Neural cell (in vitro differentiated cells): ENCODE measurements at regions not wholly inside any gene's neighbourhood (a gene's known extent, or its start where the extent isn't known, plus 50 kb on each side); places are given as distances from the start of the nearest gene placed in this dataset.

Source experiments
- H2AFZ ChIP-seq: fragments of 200-600, 300-800 bp; sonication (generic), shearing (Covaris generic); 2 replicates; pipeline ENCODE4 v1.6.0; 2014; ENCODE audit warnings: low read depth, mild to moderate bottlenecking, antibody characterized with exemption, low read length, moderate library complexity
- H3F3A ChIP-seq: fragments of 200-600 bp; shearing (Covaris generic); 2 replicates; pipeline ENCODE4 v1.6.1; 2016; ENCODE audit warnings: mild to moderate bottlenecking, moderate library complexity, mixed read lengths, antibody characterized with exemption, low read length; ENCODE audit not compliant: insufficient read depth, poor library complexity, severe bottlenecking
- H3K27ac ChIP-seq: fragments of 200-600, 300-800 bp; sonication (generic), shearing (Covaris generic); 2 replicates; pipeline ENCODE4 v1.5.1; 2014; ENCODE audit warnings: mild to moderate bottlenecking, low read length, moderate library complexity
- H3K27me3 ChIP-seq: fragments of 300-800, 200-600 bp; sonication (generic), shearing (Covaris generic); 2 replicates; pipeline ENCODE4 v1.6.0; 2014; ENCODE audit warnings: mild to moderate bottlenecking, low read depth, low read length, moderate library complexity; ENCODE audit not compliant: insufficient read depth
- H3K36me3 ChIP-seq: fragments of 300-800, 200-600 bp; sonication (generic), shearing (Covaris generic); 2 replicates; pipeline ENCODE4 v1.5.1; 2014; ENCODE audit warnings: mild to moderate bottlenecking, antibody characterized with exemption, low read length, moderate library complexity; ENCODE audit not compliant: insufficient read depth
- H3K4me2 ChIP-seq: fragments of 300-800, 200-600 bp; sonication (generic), shearing (Covaris generic); 2 replicates; pipeline ENCODE4 v1.6.0; 2014; ENCODE audit warnings: mild to moderate bottlenecking, low read length
- H3K4me3 ChIP-seq: fragments of 300-800, 200-600 bp; sonication (generic), shearing (Covaris generic); 2 replicates; pipeline ENCODE4 v1.5.1; 2014; ENCODE audit warnings: mild to moderate bottlenecking, low read length, moderate library complexity
- H3K79me2 ChIP-seq: fragments of 200-600 bp; shearing (Covaris generic); replicated peaks from 2 replicates; pipeline ENCODE4 v1.6.0; 2014; ENCODE audit warnings: mild to moderate bottlenecking, low read length, moderate library complexity; ENCODE audit not compliant: insufficient read depth
- H3K9ac ChIP-seq: fragments of 300-800, 200-600 bp; sonication (generic), shearing (Covaris generic); 2 replicates; pipeline ENCODE4 v1.6.1; 2016; ENCODE audit warnings: mild to moderate bottlenecking, low read length, mixed read lengths
- H3K9me2 ChIP-seq: fragments of 200-600 bp; shearing (Covaris generic); 2 replicates; pipeline ENCODE4 v1.6.1; 2016; ENCODE audit warnings: mild to moderate bottlenecking, low read length, mixed read lengths; ENCODE audit not compliant: insufficient read depth
- H3K9me3 ChIP-seq: fragments of 200-600, 300-800 bp; sonication (generic), shearing (Covaris generic); 2 replicates; pipeline ENCODE4 v1.6.1; 2016; ENCODE audit warnings: mild to moderate bottlenecking, mixed run types, low read length, moderate library complexity, mixed read lengths
- H4K20me1 ChIP-seq: fragments of 200-600 bp; shearing (Covaris generic); 2 replicates; pipeline ENCODE4 v1.6.1; 2016; ENCODE audit warnings: mild to moderate bottlenecking, mixed run types; ENCODE audit not compliant: insufficient read depth
- EP300 ChIP-seq: fragments of 450-650 bp; conservative IDR thresholded peaks from 2 replicates; pipeline ENCODE4 v1.6.1; 2014; ENCODE audit warnings: antibody characterized with exemption, mild to moderate bottlenecking, moderate library complexity; ENCODE audit not compliant: poor library complexity, severe bottlenecking
- EZH2 ChIP-seq: fragments of 200-600, 300-800 bp; shearing (Covaris generic), sonication (generic); IDR thresholded peaks from 2 replicates; pipeline ENCODE4 v1.6.1; 2014; ENCODE audit warnings: antibody characterized with exemption, low read length, borderline replicate concordance, mild to moderate bottlenecking; ENCODE audit not compliant: insufficient read depth, poor library complexity, severe bottlenecking
- MXI1 ChIP-seq: fragments of 450-650 bp; conservative IDR thresholded peaks from 2 replicates; pipeline ENCODE4 v1.6.1; 2014; ENCODE audit warnings: antibody characterized with exemption, mild to moderate bottlenecking; ENCODE audit not compliant: poor library complexity, severe bottlenecking
- POLR2AphosphoS5 ChIP-seq: IDR thresholded peaks from 2 replicates; pipeline ENCODE4 v1.6.1; 2012
- RAD21 ChIP-seq: fragments of 450-650 bp; conservative IDR thresholded peaks from 2 replicates; pipeline ENCODE4 v1.6.1; 2014; ENCODE audit warnings: antibody characterized with exemption, mild to moderate bottlenecking, moderate library complexity
- SMC3 ChIP-seq: fragments of 450-650 bp; conservative IDR thresholded peaks from 2 replicates; pipeline ENCODE4 v1.6.1; 2014; ENCODE audit warnings: antibody characterized with exemption, mild to moderate bottlenecking, moderate library complexity; ENCODE audit not compliant: poor library complexity
- TAF1 ChIP-seq: IDR thresholded peaks from 2 replicates; pipeline ENCODE4 v1.6.1; 2012; ENCODE audit warnings: low read depth
- TF ChIP-seq, protein P1 (sequence below): IDR thresholded peaks from 2 replicates; pipeline ENCODE4 v1.6.1; 2012; ENCODE audit warnings: borderline replicate concordance
- TF ChIP-seq, protein P2 (sequence below): fragments of 450-650 bp; IDR thresholded peaks from 2 replicates; pipeline ENCODE4 v1.5.1; 2014; ENCODE audit warnings: antibody characterized with exemption, mild to moderate bottlenecking, moderate library complexity; ENCODE audit not compliant: poor library complexity, severe bottlenecking

DNA sequence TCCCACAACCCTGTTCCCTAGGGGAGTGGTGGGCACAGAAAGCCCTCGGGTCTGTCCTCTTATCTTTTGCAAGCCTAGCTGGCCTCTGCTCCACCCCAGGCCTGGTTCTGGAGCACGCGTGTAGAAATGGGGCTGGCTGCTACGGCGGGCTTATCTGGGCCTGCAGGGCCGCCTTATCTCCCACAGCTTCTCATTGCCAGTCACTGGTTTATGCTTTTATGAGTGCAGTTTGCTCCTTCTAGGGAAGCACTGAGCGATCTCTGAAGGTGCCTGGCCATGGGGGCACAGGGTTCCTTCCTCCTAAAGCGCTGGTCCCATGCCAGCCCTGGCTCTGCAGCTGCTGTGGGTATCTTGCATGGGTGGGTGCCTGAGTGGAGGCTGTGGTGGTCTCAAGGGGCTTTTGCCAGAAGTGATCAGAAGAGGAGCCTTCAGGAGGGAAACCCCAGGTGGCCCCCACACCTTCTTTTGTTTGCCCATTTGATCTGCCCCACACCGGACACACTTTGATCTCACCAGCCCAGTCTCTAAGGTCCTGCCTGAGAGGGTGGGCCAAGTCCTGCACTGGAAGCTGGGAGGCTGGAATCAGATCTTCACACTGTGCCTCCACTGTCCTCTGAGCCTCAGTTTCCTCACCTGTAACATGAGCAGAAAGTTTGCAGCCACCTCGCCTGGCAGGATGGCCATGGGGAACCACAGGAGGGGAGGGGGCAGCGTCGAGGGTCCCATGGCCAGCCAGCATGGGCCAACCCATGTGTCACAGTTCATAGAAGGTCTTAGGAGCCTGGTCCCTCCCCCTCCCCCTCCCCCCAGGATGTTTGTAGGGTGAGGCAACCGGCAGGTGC, 86.6 kb upstream of the FGF3 start:
- H3F3A ChIP-seq, result no peaks in the 10 kb centered on the region
- no peak overlapping the region for H3K4me2 ChIP-seq
- no peaks in the 10 kb centered on the region for H3K36me3 ChIP-seq
- TF ChIP-seq RAD21 (no peak), TAF1 (no peak)
- H3K79me2 ChIP-seq, result no peaks in the 10 kb centered on the region
- H4K20me1 ChIP-seq, result no peaks in the 10 kb centered on the region
- no peak overlapping the region for H3K4me3 ChIP-seq
- no peaks in the 10 kb centered on the region for H3K9me2 ChIP-seq
- no peaks in the 10 kb centered on the region for H3K9me3 ChIP-seq
- H3K27me3 ChIP-seq, result no peaks in the 10 kb centered on the region
- H3K9ac ChIP-seq, result no peak overlapping the region
- no peak overlapping the region for H3K27ac ChIP-seq
- H2AFZ ChIP-seq, result no peak overlapping the region

DNA sequence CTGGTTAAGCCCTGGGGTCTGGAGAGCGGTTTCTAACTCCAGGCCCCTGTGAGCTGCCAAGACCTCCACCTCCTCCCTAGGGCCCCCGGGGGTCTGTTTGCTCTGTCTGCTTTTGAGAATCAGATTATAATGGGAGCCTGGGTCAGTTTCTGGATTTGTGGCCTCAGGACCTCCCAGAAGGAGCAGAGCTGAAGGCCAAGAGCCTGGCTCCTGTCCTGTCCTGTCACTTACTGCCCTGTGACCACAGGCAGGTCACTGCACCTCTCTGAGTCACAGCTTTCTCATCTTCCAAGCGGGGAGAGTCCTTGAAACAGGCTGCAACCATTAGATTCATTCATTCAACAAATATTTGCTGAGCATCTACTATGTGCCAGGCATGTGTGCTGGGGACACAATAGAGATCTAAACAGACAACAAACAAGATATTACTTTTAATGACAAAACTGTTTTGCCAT, 87.3 kb upstream of the FGF3 start:
- Histone ChIP-seq H3K27ac (no peak overlapping the region), H4K20me1 (no peaks in the 10 kb centered on the region), H3K4me2 (no peak overlapping the region), H3K4me3 (no peak overlapping the region), H3K9me3 (no peaks in the 10 kb centered on the region), H3K27me3 (no peaks in the 10 kb centered on the region), H2AFZ (no peak overlapping the region), H3K9ac (no peak overlapping the region), H3K9me2 (no peaks in the 10 kb centered on the region), H3F3A (no peaks in the 10 kb centered on the region), H3K79me2 (no peaks in the 10 kb centered on the region), H3K36me3 (no peaks in the 10 kb centered on the region)
- TF ChIP-seq, protein P1, sequence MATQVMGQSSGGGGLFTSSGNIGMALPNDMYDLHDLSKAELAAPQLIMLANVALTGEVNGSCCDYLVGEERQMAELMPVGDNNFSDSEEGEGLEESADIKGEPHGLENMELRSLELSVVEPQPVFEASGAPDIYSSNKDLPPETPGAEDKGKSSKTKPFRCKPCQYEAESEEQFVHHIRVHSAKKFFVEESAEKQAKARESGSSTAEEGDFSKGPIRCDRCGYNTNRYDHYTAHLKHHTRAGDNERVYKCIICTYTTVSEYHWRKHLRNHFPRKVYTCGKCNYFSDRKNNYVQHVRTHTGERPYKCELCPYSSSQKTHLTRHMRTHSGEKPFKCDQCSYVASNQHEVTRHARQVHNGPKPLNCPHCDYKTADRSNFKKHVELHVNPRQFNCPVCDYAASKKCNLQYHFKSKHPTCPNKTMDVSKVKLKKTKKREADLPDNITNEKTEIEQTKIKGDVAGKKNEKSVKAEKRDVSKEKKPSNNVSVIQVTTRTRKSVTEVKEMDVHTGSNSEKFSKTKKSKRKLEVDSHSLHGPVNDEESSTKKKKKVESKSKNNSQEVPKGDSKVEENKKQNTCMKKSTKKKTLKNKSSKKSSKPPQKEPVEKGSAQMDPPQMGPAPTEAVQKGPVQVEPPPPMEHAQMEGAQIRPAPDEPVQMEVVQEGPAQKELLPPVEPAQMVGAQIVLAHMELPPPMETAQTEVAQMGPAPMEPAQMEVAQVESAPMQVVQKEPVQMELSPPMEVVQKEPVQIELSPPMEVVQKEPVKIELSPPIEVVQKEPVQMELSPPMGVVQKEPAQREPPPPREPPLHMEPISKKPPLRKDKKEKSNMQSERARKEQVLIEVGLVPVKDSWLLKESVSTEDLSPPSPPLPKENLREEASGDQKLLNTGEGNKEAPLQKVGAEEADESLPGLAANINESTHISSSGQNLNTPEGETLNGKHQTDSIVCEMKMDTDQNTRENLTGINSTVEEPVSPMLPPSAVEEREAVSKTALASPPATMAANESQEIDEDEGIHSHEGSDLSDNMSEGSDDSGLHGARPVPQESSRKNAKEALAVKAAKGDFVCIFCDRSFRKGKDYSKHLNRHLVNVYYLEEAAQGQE, result no peak
- no peak for TF ChIP-seq EP300
- TF ChIP-seq, protein P2, sequence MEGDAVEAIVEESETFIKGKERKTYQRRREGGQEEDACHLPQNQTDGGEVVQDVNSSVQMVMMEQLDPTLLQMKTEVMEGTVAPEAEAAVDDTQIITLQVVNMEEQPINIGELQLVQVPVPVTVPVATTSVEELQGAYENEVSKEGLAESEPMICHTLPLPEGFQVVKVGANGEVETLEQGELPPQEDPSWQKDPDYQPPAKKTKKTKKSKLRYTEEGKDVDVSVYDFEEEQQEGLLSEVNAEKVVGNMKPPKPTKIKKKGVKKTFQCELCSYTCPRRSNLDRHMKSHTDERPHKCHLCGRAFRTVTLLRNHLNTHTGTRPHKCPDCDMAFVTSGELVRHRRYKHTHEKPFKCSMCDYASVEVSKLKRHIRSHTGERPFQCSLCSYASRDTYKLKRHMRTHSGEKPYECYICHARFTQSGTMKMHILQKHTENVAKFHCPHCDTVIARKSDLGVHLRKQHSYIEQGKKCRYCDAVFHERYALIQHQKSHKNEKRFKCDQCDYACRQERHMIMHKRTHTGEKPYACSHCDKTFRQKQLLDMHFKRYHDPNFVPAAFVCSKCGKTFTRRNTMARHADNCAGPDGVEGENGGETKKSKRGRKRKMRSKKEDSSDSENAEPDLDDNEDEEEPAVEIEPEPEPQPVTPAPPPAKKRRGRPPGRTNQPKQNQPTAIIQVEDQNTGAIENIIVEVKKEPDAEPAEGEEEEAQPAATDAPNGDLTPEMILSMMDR, result no peak
- no peak for TF ChIP-seq MXI1
- TF ChIP-seq TAF1, result no peak
- TF ChIP-seq RAD21, result no peak
- TF ChIP-seq SMC3, result no peak

DNA sequence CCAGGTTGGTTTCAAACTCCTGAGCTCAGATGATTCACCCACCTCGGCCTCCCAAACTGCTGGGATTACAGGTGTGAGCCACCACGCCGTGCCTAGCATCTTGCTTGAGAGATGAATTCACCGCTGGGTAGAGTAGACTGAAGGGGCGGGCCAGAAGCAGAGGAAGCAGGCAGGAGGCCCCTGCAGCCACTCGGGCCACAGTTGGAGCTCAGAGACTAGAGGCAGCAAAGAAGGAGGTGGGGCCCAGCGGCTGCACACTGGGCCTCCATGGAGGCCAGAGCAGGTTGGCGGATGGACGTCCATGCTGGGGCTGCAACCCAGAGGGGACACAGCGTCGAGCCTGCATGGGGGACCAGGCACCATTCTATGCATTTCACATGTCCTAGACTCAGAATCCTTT, 88.4 kb upstream of the FGF3 start:
- Histone ChIP-seq H3K27me3 (no peaks in the 10 kb centered on the region), H4K20me1 (no peaks in the 10 kb centered on the region), H3K36me3 (no peaks in the 10 kb centered on the region), H3K9me2 (no peaks in the 10 kb centered on the region), H3K27ac (no peak overlapping the region), H3K4me2 (no peak overlapping the region), H3F3A (no peaks in the 10 kb centered on the region), H3K79me2 (no peaks in the 10 kb centered on the region), H2AFZ (no peak overlapping the region), H3K9me3 (no peaks in the 10 kb centered on the region), H3K4me3 (no peak overlapping the region), H3K9ac (no peak overlapping the region)
- TF ChIP-seq RAD21, result no peak
- TF ChIP-seq POLR2AphosphoS5, result no peak
- TF ChIP-seq, protein P1, result no peak
- TF ChIP-seq EP300, result no peak
- no peak for TF ChIP-seq MXI1
- TF ChIP-seq, protein P2, result no peak
- no peak for TF ChIP-seq SMC3
- no peak for TF ChIP-seq EZH2
- no peak for TF ChIP-seq TAF1
